Glutamatergic neuron (in vitro differentiated cells): ENCODE measurements at regions not wholly inside any gene's neighbourhood (a gene's known extent, or its start where the extent isn't known, plus 50 kb on each side); places are given as distances from the start of the nearest gene placed in this dataset.
"Not testable (repeated sequence)": the region's sequence is repeated elsewhere in the genome, so short reads cannot be mapped to it uniquely, and the experiment has no call there.

Source experiments
- DNase-seq: peaks from one replicate; pipeline ENCODE4 v3.0.0; 2022
- H3K27ac Mint-ChIP-seq: one replicate; pipeline ENCODE4 v1.8.0; 2020; ENCODE audit warnings: mild to moderate bottlenecking, mixed read lengths, inconsistent platforms; ENCODE audit not compliant: unreplicated experiment
- H3K27me3 Mint-ChIP-seq: one replicate; pipeline ENCODE4 v1.8.0; 2020; ENCODE audit warnings: mild to moderate bottlenecking, moderate library complexity, mixed read lengths, inconsistent platforms; ENCODE audit not compliant: unreplicated experiment
- H3K36me3 Mint-ChIP-seq: one replicate; pipeline ENCODE4 v1.8.0; 2020; ENCODE audit warnings: mild to moderate bottlenecking, mixed read lengths, inconsistent platforms; ENCODE audit not compliant: unreplicated experiment
- H3K4me1 Mint-ChIP-seq: one replicate; pipeline ENCODE4 v1.8.0; 2020; ENCODE audit warnings: mild to moderate bottlenecking, low read depth, mixed read lengths, inconsistent platforms; ENCODE audit not compliant: unreplicated experiment
- H3K4me3 Mint-ChIP-seq: one replicate; pipeline ENCODE4 v1.8.0; 2020; ENCODE audit warnings: mild to moderate bottlenecking, mixed read lengths, inconsistent platforms; ENCODE audit not compliant: unreplicated experiment
- H3K9me3 Mint-ChIP-seq: one replicate; pipeline ENCODE4 v1.8.0; 2020; ENCODE audit warnings: mild to moderate bottlenecking, moderate library complexity, mixed read lengths, inconsistent platforms; ENCODE audit not compliant: unreplicated experiment
- TF ChIP-seq, protein P1 (sequence below): fragments of 200-600 bp; sonication (generic); IDR thresholded peaks from one replicate; pipeline ENCODE4 v1.5.0; 2021; ENCODE audit not compliant: partially characterized antibody, unreplicated experiment

DNA sequence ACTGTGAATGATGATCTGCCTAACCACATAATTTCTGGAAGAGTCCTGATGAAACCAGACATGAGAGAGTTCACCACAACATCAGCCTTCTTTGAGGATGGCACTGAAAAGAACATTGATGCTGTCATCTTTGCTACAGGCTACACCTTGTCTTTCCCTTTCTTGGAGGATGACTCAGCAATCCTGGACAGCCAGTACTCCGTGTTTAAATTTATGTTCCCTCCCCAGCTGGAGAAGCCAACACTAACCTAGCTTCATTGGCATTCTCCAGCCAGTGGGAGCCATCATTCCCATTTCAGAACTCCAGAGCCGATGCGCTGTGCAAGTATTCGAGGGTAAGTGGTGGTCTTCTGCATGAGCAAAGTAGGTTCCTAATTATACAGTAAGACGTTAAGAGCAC is 164.1 kb upstream of the POGK start:
- no peaks in the 10 kb centered on the region for H3K36me3 Mint-ChIP-seq
- H3K4me1 Mint-ChIP-seq = no peaks in the 10 kb centered on the region
- no peak overlapping the region for H3K27ac Mint-ChIP-seq
- H3K4me3 Mint-ChIP-seq = no peak overlapping the region
- DNase-seq = no peak
- TF ChIP-seq, protein P1, sequence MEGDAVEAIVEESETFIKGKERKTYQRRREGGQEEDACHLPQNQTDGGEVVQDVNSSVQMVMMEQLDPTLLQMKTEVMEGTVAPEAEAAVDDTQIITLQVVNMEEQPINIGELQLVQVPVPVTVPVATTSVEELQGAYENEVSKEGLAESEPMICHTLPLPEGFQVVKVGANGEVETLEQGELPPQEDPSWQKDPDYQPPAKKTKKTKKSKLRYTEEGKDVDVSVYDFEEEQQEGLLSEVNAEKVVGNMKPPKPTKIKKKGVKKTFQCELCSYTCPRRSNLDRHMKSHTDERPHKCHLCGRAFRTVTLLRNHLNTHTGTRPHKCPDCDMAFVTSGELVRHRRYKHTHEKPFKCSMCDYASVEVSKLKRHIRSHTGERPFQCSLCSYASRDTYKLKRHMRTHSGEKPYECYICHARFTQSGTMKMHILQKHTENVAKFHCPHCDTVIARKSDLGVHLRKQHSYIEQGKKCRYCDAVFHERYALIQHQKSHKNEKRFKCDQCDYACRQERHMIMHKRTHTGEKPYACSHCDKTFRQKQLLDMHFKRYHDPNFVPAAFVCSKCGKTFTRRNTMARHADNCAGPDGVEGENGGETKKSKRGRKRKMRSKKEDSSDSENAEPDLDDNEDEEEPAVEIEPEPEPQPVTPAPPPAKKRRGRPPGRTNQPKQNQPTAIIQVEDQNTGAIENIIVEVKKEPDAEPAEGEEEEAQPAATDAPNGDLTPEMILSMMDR = no peak
- H3K27me3 Mint-ChIP-seq = no peaks in the 10 kb centered on the region
- no peaks in the 10 kb centered on the region for H3K9me3 Mint-ChIP-seq

DNA sequence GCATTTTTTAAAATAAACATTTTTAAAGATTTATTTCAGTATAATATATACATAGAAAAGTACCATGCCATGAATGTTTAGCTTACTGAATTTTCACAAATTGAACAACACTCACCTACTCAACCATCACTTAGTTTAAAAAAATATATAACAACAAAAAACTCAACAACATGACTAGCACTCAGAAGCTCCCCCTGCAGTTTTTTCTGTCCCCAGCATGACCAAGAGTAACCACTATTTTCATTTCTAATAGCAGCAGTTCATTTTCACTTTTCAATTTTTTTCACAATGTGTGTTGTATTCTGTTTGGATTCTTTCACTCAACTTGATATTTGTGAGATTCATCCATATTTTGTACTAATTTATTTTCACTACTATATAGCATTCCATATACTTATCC is 162.3 kb upstream of the POGK start:
- H3K36me3 Mint-ChIP-seq = no peaks in the 10 kb centered on the region
- no peak for DNase-seq
- no peaks in the 10 kb centered on the region for H3K9me3 Mint-ChIP-seq
- H3K27me3 Mint-ChIP-seq = no peaks in the 10 kb centered on the region
- H3K27ac Mint-ChIP-seq = no peak overlapping the region
- H3K4me1 Mint-ChIP-seq = no peaks in the 10 kb centered on the region
- no peak overlapping the region for H3K4me3 Mint-ChIP-seq
- TF ChIP-seq, protein P1 = no peak

DNA sequence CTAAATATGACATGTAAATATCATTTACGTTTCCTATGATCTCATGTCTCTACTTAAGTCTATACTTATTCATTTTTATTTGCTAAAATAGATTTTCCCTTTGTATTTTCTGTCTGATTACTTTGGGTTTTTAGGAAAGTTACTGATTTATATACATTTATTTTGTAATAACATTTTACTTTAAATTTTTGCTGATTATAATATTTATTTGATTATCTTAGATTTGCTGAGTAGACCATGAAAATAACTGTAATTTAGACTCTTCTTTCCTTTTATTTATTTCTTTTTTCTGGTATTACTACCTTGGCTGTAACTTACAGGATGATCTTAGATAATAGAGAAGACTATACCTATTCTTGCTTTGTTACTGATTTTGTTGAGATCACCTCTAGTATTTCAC is 159.9 kb upstream of the POGK start:
- Mint-ChIP-seq H3K9me3 (no peaks in the 10 kb centered on the region), H3K27me3 (no peaks in the 10 kb centered on the region), H3K4me3 (no peak overlapping the region), H3K36me3 (no peaks in the 10 kb centered on the region), H3K27ac (no peak overlapping the region), H3K4me1 (no peaks in the 10 kb centered on the region)
- no peak for DNase-seq
- TF ChIP-seq, protein P1 = no peak

DNA sequence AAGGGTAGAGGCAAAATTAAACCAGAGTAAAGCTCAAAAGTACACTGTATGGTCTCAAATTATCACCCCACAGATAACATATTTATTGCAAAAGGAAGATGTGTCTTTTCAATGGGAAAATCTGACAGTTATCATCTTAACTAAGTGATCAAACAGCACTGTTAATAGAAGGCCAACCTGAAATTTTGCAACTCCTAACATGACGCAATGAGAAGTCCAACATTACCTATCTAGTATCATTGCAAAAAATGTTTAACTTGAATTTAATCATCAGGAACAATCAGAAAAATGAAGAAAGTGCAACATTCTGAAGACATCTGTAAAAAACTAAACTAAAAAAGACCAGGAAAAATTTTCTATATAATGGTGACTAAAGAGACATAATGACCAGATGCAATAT is 156.7 kb upstream of the POGK start:
- H3K4me3 Mint-ChIP-seq = no peak overlapping the region
- H3K27ac Mint-ChIP-seq = no peak overlapping the region
- H3K27me3 Mint-ChIP-seq = no peaks in the 10 kb centered on the region
- DNase-seq = no peak
- TF ChIP-seq, protein P1 = no peak
- H3K4me1 Mint-ChIP-seq = no peaks in the 10 kb centered on the region
- no peaks in the 10 kb centered on the region for H3K36me3 Mint-ChIP-seq
- H3K9me3 Mint-ChIP-seq = no peaks in the 10 kb centered on the region

DNA sequence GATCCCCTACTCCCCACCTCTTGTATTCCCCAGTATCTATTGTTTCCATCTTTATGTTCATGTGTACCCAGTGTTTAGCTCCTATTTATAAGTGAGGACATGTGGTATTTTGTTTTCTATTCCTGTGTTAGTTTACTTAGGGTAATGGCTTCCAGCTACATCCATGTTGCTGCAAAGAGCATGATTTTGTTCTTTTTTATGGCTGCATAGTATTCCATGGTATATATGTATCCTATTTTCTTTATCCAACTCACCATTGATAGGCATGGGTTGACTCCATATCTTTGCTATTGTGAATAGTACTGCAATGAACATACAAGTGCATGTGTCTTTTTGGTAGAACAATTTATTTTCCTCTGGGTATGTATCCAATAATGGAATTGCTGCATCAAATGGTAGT is 154.6 kb upstream of the POGK start:
- H3K27ac Mint-ChIP-seq, H3K27me3 Mint-ChIP-seq, H3K9me3 Mint-ChIP-seq, H3K4me3 Mint-ChIP-seq, DNase-seq, H3K36me3 Mint-ChIP-seq, H3K4me1 Mint-ChIP-seq: not testable (repeated sequence)

DNA sequence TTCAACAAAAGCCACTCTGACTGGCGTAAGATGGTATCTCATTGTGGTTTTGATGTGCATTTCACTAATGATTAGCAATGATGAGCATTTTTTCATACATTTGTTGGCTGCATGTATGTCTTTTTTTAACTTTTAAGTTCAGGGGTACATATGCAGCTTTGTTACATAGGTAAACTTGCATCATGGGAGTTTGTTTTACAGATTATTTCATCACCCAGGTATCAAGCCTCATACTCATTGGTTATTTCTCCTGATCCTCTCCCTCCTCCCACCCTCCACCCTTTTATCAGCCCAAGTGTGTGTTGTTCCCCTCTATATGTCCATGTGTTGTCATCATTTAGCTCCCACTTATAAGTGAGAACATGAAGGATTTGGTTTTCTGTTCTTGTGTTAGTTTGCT is 154.1 kb upstream of the POGK start:
- H3K4me3 Mint-ChIP-seq = no peak overlapping the region
- H3K27ac Mint-ChIP-seq = no peak overlapping the region
- no peaks in the 10 kb centered on the region for H3K4me1 Mint-ChIP-seq
- no peaks in the 10 kb centered on the region for H3K36me3 Mint-ChIP-seq
- no peak for DNase-seq
- no peaks in the 10 kb centered on the region for H3K27me3 Mint-ChIP-seq
- TF ChIP-seq, protein P1 = no peak
- no peaks in the 10 kb centered on the region for H3K9me3 Mint-ChIP-seq

DNA sequence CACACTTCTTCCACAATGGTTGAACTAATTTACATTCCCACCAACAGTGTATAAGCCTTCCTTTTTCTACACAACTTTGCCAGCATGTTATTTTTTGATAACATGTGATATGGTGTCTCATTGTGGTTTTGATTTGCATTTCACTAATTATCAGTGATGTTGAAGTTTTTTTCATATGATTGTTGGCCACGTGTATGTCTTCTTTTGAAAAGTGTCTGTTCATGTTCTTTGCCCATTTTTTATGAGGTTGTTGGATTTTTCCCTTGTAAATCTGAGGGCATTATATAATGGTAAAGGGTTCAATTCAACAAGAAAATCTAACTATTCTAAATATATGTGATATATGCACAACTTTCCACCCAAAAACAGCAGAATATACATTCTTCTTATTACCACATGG is 153.4 kb upstream of the POGK start:
- not testable (repeated sequence) for H3K9me3 Mint-ChIP-seq, DNase-seq, H3K4me1 Mint-ChIP-seq

DNA sequence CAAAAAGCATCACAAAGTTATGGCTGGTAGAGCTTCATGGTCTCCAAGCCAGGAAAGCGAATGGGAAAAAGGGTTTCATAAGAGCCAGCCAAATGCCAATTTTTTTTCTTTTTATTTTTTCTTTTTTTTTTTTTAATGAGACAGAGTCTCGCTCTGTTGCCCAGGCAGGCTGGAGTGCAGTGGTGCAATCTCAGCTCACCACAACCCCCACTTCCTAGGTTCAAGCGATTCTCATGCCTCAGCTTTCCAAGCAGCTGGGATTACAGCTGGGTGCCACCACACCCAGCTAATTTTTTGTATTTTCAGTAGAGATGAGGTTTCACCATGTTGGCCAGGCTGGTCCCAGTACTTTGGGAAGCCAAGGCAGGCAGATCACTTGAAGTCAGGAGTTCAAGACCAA is 148.7 kb upstream of the POGK start:
- H3K27me3 Mint-ChIP-seq, H3K4me3 Mint-ChIP-seq, H3K27ac Mint-ChIP-seq, DNase-seq, H3K9me3 Mint-ChIP-seq, H3K4me1 Mint-ChIP-seq, H3K36me3 Mint-ChIP-seq: not testable (repeated sequence)

More for the DNA sequence above, 153.4 kb upstream of the POGK start:
- not testable (repeated sequence) for H3K27me3 Mint-ChIP-seq, H3K4me3 Mint-ChIP-seq, H3K36me3 Mint-ChIP-seq, H3K27ac Mint-ChIP-seq
